GM18505 (cell line): ENCODE measurements at regions not wholly inside any gene's neighbourhood (a gene's known extent, or its start where the extent isn't known, plus 50 kb on each side); places are given as distances from the start of the nearest gene placed in this dataset.
"Not testable (repeated sequence)": the region's sequence is repeated elsewhere in the genome, so short reads cannot be mapped to it uniquely, and the experiment has no call there.

Experiments
- ATAC-seq: cut with Tn5 transposase; IDR thresholded peaks from one replicate; pipeline ENCODE4 v1.9.1; 2021; ENCODE audit not compliant: unreplicated experiment
- POLR2A ChIP-seq: IDR thresholded peaks from 4 replicates; pipeline ENCODE4 v1.6.1; 2011; ENCODE audit warnings: borderline replicate concordance; ENCODE audit not compliant: insufficient read depth, insufficient read length; ENCODE audit errors: extremely low read depth

DNA sequence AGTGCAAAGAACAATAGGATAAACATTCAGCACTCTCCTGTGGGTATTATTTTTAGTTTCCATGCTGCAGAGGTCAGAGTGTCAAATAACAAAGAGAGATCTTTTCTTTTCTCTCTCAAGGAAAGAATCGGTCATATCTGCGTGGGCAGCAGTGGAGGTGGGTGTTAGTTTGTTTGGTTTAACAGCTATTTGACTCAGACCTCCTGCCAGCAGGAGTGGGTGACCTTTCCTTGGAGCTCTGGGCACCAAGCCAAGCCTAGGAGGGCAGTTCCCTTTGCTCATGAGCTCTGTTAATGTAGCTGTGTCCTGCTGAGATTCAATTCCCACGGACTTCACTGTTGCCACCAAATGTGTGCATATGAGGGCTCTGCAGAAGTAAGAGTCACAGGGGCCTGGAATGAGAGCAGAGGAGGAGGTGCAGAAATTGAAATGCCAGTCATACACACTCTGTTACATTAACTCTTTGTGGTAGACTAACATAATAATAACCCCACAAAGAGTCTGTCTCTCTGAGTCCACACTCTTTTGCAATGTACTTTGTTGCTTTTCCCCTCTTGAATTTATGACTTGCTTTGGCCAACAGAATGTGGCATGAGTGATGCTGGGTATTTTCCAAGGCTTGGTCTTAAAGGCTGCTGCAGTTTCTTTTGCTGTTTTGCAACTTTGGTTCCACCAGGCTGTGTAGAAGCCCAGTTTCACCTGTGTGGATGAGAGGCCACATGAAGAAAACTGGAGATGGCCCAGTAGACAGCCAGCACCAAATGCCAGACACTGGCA, 76.0 kb upstream of the GRK3 start:
- TF ChIP-seq POLR2A: no peak
- ATAC-seq: no peak

DNA sequence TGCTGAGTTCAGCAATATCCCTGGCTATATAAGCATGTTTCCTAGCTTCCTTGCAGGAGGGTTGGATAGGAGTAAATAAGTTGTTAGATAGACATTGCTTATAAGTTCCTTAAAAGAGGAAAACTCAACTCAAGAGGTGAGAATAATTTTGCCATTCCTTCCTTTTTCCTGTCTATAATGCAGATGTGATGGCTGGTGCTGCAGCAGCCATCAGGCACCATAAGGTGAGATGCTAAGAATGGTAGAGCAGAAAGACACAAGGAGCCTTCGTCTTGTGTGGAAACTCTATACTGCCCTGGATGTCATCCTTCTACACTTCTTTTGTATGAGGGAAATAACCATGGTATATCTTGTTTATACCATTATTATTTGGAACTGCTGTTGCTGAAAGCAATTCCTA, 74.5 kb upstream of the GRK3 start:
- no peak for ATAC-seq
- TF ChIP-seq POLR2A: no peak

DNA sequence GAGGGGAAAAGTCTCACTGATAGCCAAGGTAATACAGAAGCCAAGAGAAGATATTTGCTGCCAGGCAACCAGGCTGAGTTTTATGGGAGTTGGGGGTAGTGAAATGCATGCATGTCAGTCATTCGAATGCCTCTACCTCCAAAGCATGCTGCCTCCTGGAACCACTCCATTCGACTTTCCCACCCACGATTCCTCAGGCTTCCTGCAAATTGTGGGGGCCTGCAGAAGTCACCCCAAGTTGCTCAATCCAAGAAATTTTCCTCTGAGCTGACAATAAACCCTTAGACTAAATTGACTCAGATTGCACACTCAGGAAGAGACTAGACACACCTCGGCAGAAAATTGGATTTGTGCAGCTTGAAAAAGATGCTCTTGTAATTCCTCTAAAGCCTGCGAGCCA, 73.6 kb upstream of the GRK3 start:
- TF ChIP-seq POLR2A: no peak
- no peak for ATAC-seq

GRCh38 chr22:25492162-25492561, 72.3 kb upstream of the GRK3 start:
- ATAC-seq: no peak
- no peak for TF ChIP-seq POLR2A

- ATAC-seq: no peak
- no peak for TF ChIP-seq POLR2A
Measured at GRCh38 chr22:25492841-25493734, 71.4 kb upstream of the GRK3 start.

DNA sequence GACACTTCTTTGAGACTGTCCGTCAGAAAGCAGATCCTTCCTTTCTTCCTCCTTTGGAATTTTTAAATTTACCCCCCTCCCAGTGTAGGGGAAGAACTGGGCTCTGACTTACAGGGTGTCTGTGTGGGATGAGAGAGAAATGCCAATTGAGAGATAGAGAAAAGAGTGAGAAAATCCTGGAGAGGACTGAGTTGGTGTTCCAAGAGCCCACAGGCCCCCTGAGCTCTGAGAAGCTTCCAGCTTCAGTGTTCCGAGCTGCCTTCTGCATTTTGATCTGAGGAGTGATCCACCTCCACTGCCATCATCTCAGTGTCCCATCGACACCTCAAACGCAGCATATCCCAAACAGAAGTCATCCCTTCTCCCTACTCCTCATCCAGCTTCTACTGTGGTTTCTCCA, 70.7 kb upstream of the GRK3 start:
- TF ChIP-seq POLR2A: no peak
- no peak for ATAC-seq

DNA sequence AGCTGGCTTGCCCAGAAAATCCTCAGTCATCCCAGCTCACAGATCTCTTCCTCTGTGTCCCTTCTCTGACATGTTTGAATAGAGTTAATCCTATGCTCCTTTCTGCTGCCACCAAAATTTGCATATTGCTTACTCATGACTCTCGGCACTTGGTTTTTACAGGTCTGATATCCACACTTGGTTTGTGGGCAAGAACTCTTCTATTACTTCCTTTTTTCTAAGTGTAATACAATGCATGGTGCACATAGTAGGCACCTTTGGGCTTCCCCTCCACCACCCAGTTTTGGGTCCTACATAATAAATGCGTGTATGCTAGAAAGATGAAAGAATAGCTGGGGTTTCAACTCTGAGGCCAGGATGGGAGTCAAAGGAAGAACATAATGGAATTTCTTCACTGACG, 69.7 kb upstream of the GRK3 start:
- ATAC-seq: no peak
- no peak for TF ChIP-seq POLR2A

- ATAC-seq: no peak
- TF ChIP-seq POLR2A: no peak
Measured at GRCh38 chr22:25495285-25495684, 69.2 kb upstream of the GRK3 start.

- no peak for TF ChIP-seq POLR2A
Measured at GRCh38 chr22:25496396-25497064, 67.9 kb upstream of the GRK3 start.

GRCh38 chr22:25497181-25497641, 67.3 kb upstream of the GRK3 start:
- no peak for ATAC-seq
- TF ChIP-seq POLR2A: no peak

More at GRCh38 chr22:25496396-25497064, 67.9 kb upstream of the GRK3 start:
- no peak for ATAC-seq

DNA sequence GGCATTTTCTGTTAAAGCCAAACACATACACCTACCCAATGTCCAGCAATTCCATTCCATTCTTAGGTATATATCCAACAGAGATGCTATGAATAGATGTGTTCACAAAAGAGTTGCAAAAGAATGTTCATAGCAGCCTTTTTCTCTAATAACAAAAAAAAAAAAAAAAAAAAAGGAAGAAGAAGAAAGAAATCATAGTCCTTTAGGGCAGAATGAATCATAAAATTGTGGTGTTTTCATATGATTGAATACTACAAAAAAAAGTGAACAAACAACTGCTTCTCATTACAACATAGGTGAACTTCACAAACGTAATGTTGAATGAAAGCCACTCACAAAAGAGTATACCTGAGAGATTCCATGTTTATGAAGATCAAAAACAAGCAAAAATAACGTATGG, 66.8 kb upstream of the GRK3 start:
- no peak for TF ChIP-seq POLR2A
- ATAC-seq: no peak

DNA sequence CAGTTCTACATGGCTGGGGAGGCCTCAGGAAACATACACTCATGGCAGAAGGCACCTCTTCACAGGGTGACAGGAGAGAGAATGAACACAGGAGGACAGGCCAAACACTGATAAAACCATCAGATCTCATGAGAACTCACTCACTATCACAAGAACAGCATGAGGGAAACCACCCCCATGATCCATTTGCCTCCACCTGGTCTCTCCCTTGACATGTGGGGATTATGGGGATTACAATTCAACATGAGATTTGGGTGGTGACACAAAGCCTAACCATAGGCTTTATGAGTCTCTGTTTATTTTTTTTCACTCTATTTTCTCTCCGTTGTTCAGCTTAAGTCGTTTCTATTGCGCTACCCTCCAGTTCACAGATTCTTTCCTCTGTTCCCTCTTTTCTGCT, 63.8 kb upstream of the GRK3 start:
- ATAC-seq: not testable (repeated sequence)

- ATAC-seq: not testable (repeated sequence)
Measured at GRCh38 chr22:25504017-25504416, 60.5 kb upstream of the GRK3 start.
